HG02870 (cell line): ENCODE measurements at regions not wholly inside any gene's neighbourhood (a gene's known extent, or its start where the extent isn't known, plus 50 kb on each side); places are given as distances from the start of the nearest gene placed in this dataset.

Source experiments
- ATAC-seq: cut with Tn5 transposase; IDR thresholded peaks from one replicate; pipeline ENCODE4 v1.9.1; 2021; ENCODE audit warnings: mild to moderate bottlenecking, moderate library complexity; ENCODE audit not compliant: unreplicated experiment

DNA sequence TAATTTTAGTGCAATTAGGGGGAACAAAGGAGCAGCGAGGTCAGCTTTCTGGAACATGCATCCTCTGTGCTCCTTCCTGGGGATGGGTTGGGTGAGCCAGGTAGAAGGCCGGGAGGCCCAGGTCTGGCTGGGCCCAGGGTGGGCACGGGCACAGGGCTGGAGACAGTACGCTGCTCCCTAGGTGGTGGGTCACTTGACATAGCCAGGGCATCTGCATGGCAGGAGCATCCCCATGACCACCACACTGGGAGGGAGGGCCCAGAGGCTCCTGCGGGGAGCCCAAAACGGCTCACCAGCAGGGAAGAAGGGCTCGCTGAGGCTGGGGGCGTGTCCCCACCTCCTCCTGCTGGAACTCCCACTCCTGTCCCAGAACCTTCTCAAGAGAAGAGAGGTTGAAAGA is 216.8 kb downstream of the NXNL2 start:
- ATAC-seq = no peak

GRCh38 chr9:88753691-88754367 is 218.9 kb downstream of the NXNL2 start:
- no peak for ATAC-seq

DNA sequence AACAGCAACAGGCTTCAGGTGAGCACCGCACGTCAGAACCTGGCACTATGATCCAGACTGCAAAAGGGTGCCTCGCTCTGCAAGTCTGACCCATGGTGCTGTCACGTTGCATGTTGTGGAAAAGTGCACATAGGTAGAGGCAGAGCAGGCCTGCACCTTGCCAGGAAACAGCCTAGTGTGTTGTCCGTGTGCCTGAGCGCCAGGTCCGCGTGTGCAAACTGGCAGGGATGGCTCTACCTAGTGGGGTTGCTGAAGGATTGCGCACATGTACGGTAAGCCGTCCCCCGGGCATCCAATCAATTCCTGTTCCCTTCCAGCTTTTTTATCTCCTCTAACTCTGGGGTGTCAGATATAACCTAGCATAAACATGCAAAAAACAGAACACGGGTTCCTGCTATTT is 219.5 kb downstream of the NXNL2 start:
- ATAC-seq = no peak

DNA sequence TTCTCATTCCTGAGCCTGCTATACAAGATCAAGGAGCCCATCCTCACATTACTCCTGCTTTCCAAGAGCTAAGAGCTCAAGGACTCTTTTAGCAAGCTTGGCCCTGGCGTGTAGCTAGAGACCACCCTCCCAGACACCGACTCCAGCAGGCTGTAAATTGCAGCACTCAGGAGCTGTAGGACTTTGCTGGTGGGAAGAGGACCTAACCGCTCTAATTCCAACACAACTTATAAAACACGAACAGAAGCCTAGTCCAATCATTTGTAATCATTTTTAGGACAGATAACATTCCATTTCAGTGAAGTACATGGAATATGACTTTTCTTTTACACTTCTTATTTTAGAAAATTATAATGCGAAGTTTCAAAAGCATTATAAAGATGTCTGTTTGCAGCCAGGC is 219.9 kb downstream of the NXNL2 start:
- ATAC-seq = no peak

DNA sequence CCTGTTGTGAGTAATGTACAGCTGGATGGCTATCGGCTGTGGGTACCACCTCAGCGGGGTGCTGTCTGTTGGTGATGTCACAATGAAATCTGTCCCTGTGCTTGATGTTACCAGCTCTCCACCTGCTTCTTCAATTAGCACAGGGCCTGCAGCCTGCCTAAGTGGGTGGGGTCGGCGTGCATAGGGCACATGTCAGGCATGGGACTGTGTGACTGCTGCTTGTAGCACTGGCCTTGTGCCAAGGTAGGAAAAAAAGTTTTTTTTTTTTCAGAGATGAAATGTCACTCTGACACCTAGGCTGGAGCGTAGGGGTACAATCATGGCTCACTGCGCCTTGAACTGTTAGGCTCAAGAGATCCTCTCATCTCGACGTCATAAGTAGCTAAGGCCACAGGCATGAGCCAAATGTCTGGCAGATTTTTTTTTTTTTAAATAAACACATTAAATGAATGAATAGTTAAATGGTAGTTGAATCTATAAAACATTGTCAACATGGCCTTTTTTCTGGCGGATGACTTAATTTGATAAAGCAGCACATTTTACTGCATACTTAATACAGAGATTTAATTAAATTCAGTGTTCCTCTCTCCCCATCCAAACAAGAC is 222.5 kb downstream of the NXNL2 start:
- ATAC-seq = no peak

GRCh38 chr9:88759364-88759763 is 224.4 kb downstream of the NXNL2 start:
- no peak for ATAC-seq

DNA sequence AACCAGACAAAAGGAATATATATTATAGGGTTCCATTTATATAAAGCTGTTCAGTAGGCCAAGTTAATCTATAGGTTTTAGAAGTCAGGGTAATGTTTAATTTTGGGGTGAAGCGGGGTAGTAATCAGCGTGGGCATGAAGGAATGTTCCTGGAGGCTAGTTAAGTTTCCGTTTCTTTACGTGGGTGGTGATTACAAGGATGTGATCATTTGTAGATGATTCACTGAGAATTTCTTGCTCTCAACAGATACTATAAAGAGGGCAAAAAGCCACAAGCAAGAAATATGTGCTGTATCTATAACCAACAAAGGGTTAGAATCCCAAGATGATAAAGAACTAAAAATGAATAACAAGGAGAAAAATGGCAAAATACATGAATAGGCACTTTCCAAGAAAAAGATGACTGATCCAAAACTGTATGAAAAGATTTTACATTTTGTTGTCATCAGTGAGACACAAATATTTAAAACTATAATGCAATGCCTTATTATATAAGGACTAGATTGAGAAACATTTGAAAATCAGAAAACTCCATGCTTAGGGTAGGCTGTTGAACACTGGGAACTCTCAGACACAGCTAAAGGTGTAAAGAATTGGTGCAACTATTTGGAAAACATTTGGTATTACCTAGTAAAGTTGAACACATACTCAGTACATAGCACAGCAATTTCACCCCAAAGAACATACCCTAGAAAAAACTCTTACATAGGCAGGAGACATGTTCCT is 224.3 kb upstream of the S1PR3 start:
- no peak for ATAC-seq

- no peak for ATAC-seq
These were observed 223.8 kb upstream of the S1PR3 start for GRCh38 chr9:88767504-88767790.

DNA sequence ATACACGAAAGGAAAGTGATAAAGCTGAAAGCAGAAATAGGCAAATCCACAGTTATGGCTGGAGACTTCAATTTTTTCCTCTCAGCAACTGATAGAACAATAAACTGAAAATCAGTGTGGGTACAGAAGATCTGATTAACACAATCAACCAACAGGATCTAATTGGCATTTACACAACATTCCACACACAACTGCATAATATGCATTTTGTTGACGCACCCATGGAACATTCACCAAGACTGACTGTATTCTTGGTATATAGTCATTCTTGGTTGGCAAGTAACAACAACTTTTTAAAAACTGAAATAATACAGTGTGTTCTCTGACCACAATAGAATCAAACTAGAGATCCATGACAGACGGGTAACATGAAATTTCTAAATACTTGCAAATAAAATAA is 218.7 kb upstream of the S1PR3 start:
- no peak for ATAC-seq

DNA sequence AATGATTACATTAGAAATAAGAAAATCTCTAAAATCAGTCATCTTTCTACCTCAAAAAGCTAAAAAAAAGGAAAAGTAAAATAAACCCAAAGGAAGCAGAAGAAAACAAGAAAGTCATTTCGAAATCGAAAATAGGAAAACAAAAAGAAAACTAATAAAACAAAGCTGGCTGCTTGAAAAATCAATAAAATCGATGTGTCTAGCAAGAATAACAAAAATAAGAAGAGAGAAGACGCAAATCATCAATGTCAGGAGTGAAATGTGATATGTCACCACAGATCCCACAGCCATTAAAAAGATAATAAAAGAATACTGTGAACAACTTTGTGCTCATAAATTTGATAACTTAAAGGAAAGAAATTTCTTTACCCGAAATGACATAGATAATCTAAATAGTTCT is 218.1 kb upstream of the S1PR3 start:
- ATAC-seq = no peak

DNA sequence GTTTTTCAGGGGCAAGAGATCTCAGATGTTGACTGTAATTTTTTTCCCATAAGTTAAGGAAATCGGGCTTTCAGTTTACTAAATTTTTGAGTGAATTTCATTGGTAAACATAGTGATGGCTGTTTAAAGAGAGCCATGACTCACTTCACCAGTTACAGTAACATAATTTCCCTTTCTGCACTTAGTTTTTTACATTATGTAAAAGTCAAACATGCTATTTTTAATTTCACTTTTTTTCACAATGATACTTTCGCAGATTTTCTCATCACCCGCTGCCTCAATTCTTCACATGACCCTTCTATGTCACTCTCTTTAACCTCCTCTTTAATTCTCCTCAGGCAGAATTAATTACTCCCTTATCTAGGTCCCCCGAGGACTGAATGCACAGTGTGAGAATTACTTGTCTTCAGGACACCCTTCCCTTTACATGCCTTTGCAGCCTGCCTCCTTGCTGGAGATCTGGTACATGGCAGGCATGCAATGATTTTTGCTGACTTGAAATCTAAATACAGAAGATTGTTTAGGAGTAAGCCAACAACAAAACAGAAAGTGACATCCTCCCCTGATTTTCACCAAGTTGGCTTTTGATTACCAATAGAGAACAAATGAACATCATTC is 217.5 kb upstream of the S1PR3 start:
- no peak for ATAC-seq

DNA sequence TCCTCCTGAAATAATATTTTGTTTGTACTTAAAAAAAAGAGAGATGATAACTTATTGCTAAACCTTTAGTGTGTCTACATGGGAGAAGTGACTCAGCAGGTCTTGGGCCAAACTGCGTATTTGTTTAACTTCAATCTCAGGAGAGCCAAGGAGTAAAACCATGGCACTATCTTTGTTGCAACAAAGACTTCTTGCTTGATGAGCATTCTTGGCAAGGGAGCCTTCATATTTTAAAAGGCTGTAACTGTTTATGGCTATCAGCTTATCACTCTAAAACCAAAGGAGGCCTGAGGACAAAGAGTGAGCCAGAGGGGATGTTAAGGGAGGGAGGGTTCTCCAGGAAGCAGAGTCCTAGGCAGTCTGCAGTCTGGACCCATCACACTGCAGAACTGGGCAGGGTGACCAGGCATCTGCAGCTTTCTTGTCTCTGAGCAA is 216.2 kb upstream of the S1PR3 start:
- no peak for ATAC-seq

- no peak for ATAC-seq
These were observed 215.7 kb upstream of the S1PR3 start for GRCh38 chr9:88775559-88775958.

DNA sequence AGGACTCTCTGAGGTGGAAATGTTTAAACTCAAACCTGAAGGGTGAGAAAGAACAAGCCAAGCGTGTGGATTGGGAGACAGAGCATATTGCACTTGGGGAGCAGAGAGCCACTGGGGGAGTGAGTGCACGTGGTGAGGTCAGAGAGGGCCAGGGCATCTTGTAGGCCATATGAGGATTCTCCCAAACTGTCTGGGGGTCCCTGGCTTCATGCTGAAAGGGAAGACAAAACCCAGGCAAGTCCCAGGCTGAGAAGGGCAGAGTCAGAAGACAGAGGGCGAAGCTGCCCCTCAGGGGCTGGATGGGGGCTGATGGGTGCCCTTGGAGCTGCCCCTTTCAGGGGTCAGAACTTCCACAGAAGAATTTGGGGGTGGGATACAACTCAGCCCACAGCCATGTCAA is 215.3 kb upstream of the S1PR3 start:
- no peak for ATAC-seq

DNA sequence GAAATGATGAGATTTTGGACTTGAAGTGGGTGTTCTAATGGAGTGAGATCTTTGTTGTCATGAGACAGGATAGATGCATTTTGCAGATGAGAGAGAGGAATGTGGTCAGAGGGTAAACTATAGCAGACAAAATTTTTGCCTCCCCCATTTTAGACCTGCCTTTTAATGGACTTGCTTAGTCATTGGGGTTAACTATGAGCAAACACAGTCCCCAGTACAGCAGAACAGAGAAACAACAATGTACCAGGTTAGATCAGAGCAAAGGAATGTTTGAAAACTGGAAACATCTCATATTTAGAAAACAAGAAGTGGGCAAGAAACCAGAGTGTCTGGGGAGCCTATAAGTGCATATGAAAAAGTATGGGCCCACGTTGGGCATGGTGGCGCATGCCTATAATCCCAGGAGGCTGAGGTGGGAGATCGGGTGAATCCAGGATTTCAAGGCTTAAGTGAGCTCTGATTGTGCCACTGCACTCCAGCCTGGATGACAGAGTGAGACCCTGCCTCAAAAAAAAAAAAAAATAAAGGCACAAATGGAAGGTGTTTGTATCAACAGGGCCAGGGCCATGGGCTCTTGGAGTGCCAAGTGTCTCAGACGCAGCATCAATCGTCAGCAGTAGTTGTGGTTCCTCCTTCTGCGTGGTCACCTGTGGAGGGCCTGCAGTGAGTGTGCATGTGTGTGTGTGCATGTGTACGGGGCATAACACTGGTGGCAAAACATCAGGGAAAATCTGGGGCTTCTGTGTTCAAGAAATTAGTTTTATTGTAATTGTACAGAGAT is 214.4 kb upstream of the S1PR3 start:
- no peak for ATAC-seq

- no peak for ATAC-seq
These were observed 213.6 kb upstream of the S1PR3 start for GRCh38 chr9:88777498-88778312.

GRCh38 chr9:88781628-88782391 is 209.5 kb upstream of the S1PR3 start:
- no peak for ATAC-seq

GRCh38 chr9:88782931-88783710 is 208.1 kb upstream of the S1PR3 start:
- ATAC-seq = no peak

DNA sequence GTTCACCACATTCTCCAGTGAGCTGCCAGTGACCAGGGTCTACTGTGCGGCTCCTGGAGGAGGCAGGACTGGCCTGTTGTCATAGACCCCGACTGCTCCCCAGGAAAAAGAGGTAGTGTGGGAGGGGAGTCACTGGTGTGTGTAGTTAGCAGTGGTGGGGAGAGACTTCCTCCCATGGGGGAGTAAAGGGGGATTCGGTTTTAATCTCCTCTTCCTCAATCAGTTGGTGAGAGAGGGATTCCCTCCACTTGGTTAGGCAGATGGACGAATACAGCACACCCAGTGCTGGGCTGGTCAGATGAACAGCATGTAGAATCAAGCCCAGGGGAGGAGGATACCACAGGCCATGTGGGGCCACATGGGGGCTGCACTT is 207.6 kb upstream of the S1PR3 start:
- ATAC-seq = no peak
